ENCODE measurements at regions not wholly inside any gene's neighbourhood (a gene's known extent, or its start where the extent isn't known, plus 50 kb on each side); places are given as distances from the start of the nearest gene placed in this dataset.

GRCh38 chr14:35189422-35189821, 67.1 kb downstream of the PRORP start:
- H3K4me1 ChIP-seq, result peaks cover 8% of the 10 kb centered on the region; the same call in 1 of the 3 replicates
- TF ChIP-seq SREBF2 (IDR thresholded peaks at IDR 0.05) (no peak), BCL3 (IDR thresholded peaks at IDR 0.05) (no peak), HMGXB4 (CRISPR knock-in tag; IDR thresholded peaks at IDR 0.05; ENCODE audit: borderline replicate concordance) (no peak), REST (IDR thresholded peaks at IDR 0.05) (no peak), RNF2 (IDR thresholded peaks at IDR 0.05; ENCODE audit: borderline replicate concordance, low read depth) (no peak), GATA3 (IDR thresholded peaks at IDR 0.05; ENCODE audit: borderline replicate concordance) (no peak), RCOR1 (IDR thresholded peaks at IDR 0.05; ENCODE audit: low read depth, low read length) (no peak), HOXA7 (CRISPR knock-in tag; IDR thresholded peaks at IDR 0.05) (no peak), ZFP36 (IDR thresholded peaks at IDR 0.05; ENCODE audit: borderline replicate concordance, partially characterized antibody) (no peak), MAX (IDR thresholded peaks at IDR 0.05) (no peak), MYC (IDR thresholded peaks at IDR 0.05; ENCODE audit: borderline replicate concordance, low read length) (no peak)
- no peak overlapping the region for H3K27ac ChIP-seq
- ATAC-seq (no peak), DNase-seq (ENCODE audit: low read depth in 1 of 2, low spot score in 1 of 2) (no peak), FAIRE-seq (no peak)
- no peak overlapping the region for H3K4me3 ChIP-seq
- H3K9me3 ChIP-seq, result no peaks in the 10 kb centered on the region
- CTCF ChIA-PET, result interaction anchor here (1.8 kb wide), 1 partner anchor 10 kb away, joined by 5 read pairs; no protein-coding TSS in a partner anchor
- POLR2A ChIA-PET, result no interaction called here
- WGBS (ENCODE audit: missing lambda C conversion rate), result 17% methylated on average over 1 of the region's 1 CpG
- H3K4me2 ChIP-seq, result no peak overlapping the region

GRCh38 chr14:35193161-35193560, 70.8 kb downstream of the PRORP start:
- TF ChIP-seq MYC (IDR thresholded peaks at IDR 0.05; ENCODE audit: borderline replicate concordance, low read length) (no peak), MAZ (IDR thresholded peaks at IDR 0.05; ENCODE audit: borderline replicate concordance, low read depth, low read length) (no peak), NFE2L2 (conservative IDR thresholded peaks at IDR 0.05; ENCODE audit: low read length) (no peak), EP300 (IDR thresholded peaks at IDR 0.05) (no peak), TFCP2L1 (CRISPR knock-in tag; IDR thresholded peaks at IDR 0.05) (no peak), HOXA7 (CRISPR knock-in tag; IDR thresholded peaks at IDR 0.05) (no peak), HMGXB4 (CRISPR knock-in tag; IDR thresholded peaks at IDR 0.05; ENCODE audit: borderline replicate concordance) (no peak), CBX2 (IDR thresholded peaks at IDR 0.05; ENCODE audit: borderline replicate concordance, low read depth) (no peak), HDAC2 (IDR thresholded peaks at IDR 0.05) (no peak), EHMT2 (IDR thresholded peaks at IDR 0.05; ENCODE audit: low read depth) (no peak), ZSCAN20 (CRISPR knock-in tag; IDR thresholded peaks at IDR 0.05) (no peak), RAD21 (conservative IDR thresholded peaks at IDR 0.05 in 1 of 2, IDR thresholded peaks at IDR 0.05 in 1 of 2) (no peak), ATOH8 (CRISPR knock-in tag; IDR thresholded peaks at IDR 0.05; ENCODE audit: low read depth) (no peak), FOXS1 (CRISPR knock-in tag; IDR thresholded peaks at IDR 0.05) (no peak), ZNF302 (CRISPR knock-in tag; IDR thresholded peaks at IDR 0.05) (no peak), PHF8 (IDR thresholded peaks at IDR 0.05; ENCODE audit: borderline replicate concordance, low read depth) (no peak)
- CTCF ChIA-PET, result interaction anchor here (0.6 kb wide), 1 partner anchor 242 kb away, joined by 5 read pairs; no protein-coding TSS in a partner anchor

More at GRCh38 chr14:35193161-35193560, 70.8 kb downstream of the PRORP start:
- DNase-seq (ENCODE audit: low read depth in 1 of 2, low spot score in 1 of 2) (no peak), FAIRE-seq (no peak), ATAC-seq (no peak)
- POLR2A ChIA-PET, result no interaction called here
- H3K9me3 ChIP-seq, result no peaks in the 10 kb centered on the region
- H3K4me2 ChIP-seq, result no peak overlapping the region
- no peak overlapping the region for H3K27ac ChIP-seq
- no peak overlapping the region for H3K4me3 ChIP-seq
- H3K4me1 ChIP-seq, result peaks cover 19% of the 10 kb centered on the region

All from A549 (cell line).